ENCODE measurements at regions not wholly inside any gene's neighbourhood (a gene's known extent, or its start where the extent isn't known, plus 50 kb on each side); places are given as distances from the start of the nearest gene placed in this dataset.

- ChIA-PET CTCF (interaction anchor here (0.6 to 1.8 kb wide), 6 partner anchors 11 to 523 kb away, joined by 3 to 11 read pairs (median 4); no protein-coding TSS in a partner anchor), POLR2A (no interaction called here)
- no peak overlapping the region for H3K27ac ChIP-seq (ENCODE audit: extremely low read depth, low read depth, low read length)
- H3K36me3 ChIP-seq (ENCODE audit: control insufficient read depth in 2 of 2, insufficient read depth in 1 of 2, low read length in 2 of 2): no peaks in the 10 kb centered on the region
- H3K4me3 ChIP-seq (ENCODE audit: low read depth, low read length): no peak overlapping the region
- no peaks in the 10 kb centered on the region for H3K9me3 ChIP-seq (ENCODE audit: control insufficient read depth, insufficient read depth, low read depth, low read length)
- no peaks in the 10 kb centered on the region for H3K4me1 ChIP-seq (ENCODE audit: control insufficient read depth, insufficient read depth, low read length)
- TF ChIP-seq SALL2 (tag by site-specific recombination; IDR thresholded peaks at IDR 0.05; ENCODE audit: borderline replicate concordance): no peak
- TF ChIP-seq ZNF266 (tag by site-specific recombination; IDR thresholded peaks at IDR 0.05; ENCODE audit: low read depth): no peak
- TF ChIP-seq, protein P1, sequence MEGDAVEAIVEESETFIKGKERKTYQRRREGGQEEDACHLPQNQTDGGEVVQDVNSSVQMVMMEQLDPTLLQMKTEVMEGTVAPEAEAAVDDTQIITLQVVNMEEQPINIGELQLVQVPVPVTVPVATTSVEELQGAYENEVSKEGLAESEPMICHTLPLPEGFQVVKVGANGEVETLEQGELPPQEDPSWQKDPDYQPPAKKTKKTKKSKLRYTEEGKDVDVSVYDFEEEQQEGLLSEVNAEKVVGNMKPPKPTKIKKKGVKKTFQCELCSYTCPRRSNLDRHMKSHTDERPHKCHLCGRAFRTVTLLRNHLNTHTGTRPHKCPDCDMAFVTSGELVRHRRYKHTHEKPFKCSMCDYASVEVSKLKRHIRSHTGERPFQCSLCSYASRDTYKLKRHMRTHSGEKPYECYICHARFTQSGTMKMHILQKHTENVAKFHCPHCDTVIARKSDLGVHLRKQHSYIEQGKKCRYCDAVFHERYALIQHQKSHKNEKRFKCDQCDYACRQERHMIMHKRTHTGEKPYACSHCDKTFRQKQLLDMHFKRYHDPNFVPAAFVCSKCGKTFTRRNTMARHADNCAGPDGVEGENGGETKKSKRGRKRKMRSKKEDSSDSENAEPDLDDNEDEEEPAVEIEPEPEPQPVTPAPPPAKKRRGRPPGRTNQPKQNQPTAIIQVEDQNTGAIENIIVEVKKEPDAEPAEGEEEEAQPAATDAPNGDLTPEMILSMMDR (tag by site-specific recombination; IDR thresholded peaks at IDR 0.05): no peak
- no peak for TF ChIP-seq GFI1B (tag by site-specific recombination; IDR thresholded peaks at IDR 0.05)
- no peak for TF ChIP-seq BCL6B (tag by site-specific recombination; IDR thresholded peaks at IDR 0.05)
- no peak for TF ChIP-seq ZNF223 (tag by site-specific recombination; IDR thresholded peaks at IDR 0.05)
- no peak for TF ChIP-seq ZNF202 (tag by site-specific recombination; IDR thresholded peaks at IDR 0.05; ENCODE audit: borderline replicate concordance)
- TF ChIP-seq ZBTB21 (tag by site-specific recombination; IDR thresholded peaks at IDR 0.05): no peak
- TF ChIP-seq SP7 (tag by site-specific recombination; IDR thresholded peaks at IDR 0.05): no peak
- TF ChIP-seq ZNF23 (tag by site-specific recombination; IDR thresholded peaks at IDR 0.05; ENCODE audit: borderline replicate concordance): no peak
- no peak for TF ChIP-seq FEZF1 (tag by site-specific recombination; IDR thresholded peaks at IDR 0.05)
Measured at GRCh38 chr11:93908689-93909088, 58.3 kb upstream of the VSTM5 start.

DNA sequence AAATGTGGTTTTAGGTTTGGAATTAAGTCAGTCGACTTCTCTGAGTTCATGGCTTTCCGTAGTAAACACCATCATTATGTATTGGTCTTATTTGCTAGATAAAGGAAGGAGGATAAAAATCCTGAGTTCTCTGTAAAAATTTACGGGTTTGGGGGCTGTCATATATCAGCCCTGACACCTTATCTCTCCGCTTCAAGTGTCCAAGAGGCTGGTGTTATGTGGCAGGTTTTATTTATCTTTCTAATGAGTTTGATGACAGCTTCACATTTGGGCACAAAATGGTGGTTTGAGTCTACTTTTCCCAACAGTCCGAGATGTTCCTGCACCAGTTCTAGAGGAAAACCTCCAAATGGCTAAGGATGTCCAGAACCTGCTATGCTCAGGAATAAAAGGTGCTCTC is 67.3 kb upstream of the VSTM5 start:
- H3K9me3 ChIP-seq (ENCODE audit: control insufficient read depth, insufficient read depth, low read depth, low read length): no peaks in the 10 kb centered on the region
- no peak overlapping the region for H3K4me3 ChIP-seq (ENCODE audit: low read depth, low read length)
- no peak overlapping the region for H3K27ac ChIP-seq (ENCODE audit: extremely low read depth, low read depth, low read length)
- POLR2A ChIA-PET: no interaction called here
- no peaks in the 10 kb centered on the region for H3K4me1 ChIP-seq (ENCODE audit: control insufficient read depth, insufficient read depth, low read length)
- TF ChIP-seq ZNF623 (tag by site-specific recombination; IDR thresholded peaks at IDR 0.05): no peak
- TF ChIP-seq HOXC10 (CRISPR knock-in tag; IDR thresholded peaks at IDR 0.05): no peak
- no peak for TF ChIP-seq ZNF514 (tag by site-specific recombination; IDR thresholded peaks at IDR 0.05)
- no peak for TF ChIP-seq ZFP41 (tag by site-specific recombination; IDR thresholded peaks at IDR 0.05; ENCODE audit: borderline replicate concordance)
- no peak for TF ChIP-seq ZBTB8A (tag by site-specific recombination; IDR thresholded peaks at IDR 0.05)
- TF ChIP-seq, protein P2, sequence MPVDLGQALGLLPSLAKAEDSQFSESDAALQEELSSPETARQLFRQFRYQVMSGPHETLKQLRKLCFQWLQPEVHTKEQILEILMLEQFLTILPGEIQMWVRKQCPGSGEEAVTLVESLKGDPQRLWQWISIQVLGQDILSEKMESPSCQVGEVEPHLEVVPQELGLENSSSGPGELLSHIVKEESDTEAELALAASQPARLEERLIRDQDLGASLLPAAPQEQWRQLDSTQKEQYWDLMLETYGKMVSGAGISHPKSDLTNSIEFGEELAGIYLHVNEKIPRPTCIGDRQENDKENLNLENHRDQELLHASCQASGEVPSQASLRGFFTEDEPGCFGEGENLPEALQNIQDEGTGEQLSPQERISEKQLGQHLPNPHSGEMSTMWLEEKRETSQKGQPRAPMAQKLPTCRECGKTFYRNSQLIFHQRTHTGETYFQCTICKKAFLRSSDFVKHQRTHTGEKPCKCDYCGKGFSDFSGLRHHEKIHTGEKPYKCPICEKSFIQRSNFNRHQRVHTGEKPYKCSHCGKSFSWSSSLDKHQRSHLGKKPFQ (tag by site-specific recombination; IDR thresholded peaks at IDR 0.05): no peak
- TF ChIP-seq ZNF776 (tag by site-specific recombination; IDR thresholded peaks at IDR 0.05; ENCODE audit: borderline replicate concordance): no peak
- no peaks in the 10 kb centered on the region for H3K36me3 ChIP-seq (ENCODE audit: control insufficient read depth in 2 of 2, insufficient read depth in 1 of 2, low read length in 2 of 2)
- CTCF ChIA-PET: no interaction called here

Measured in HEK293 (cell line).